ENCODE measurements at regions not wholly inside any gene's neighbourhood (a gene's known extent, or its start where the extent isn't known, plus 50 kb on each side); places are given as distances from the start of the nearest gene placed in this dataset.

DNA sequence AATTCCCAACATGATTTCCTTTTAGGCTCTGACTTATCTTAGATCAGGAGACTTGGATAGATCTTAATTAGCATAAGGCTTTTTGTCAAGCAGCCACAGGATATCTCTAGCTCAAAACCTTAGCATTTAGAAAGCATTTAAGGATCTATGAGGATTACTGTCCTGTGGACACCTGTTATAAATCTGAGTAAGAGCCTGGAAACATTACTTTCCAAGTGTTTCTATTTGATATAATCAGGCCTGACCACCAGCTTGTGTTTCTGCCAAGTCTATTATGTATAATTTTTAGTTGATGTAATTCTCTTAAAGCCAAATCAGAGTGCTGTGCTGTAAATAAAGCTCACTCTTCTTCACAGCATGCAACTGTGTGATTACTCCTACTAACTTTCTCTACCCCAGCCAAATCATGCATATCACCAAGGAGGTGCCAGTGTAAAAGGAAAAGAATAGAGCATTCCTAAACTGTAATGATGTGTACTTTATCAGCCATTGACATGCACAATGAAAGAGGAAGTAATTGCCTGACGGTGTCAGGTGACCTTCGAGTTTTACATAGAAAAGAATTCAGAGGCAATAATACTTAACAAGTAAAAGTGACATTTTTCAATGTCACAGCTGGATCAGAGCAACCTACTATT lies 309.9 kb upstream of the PRMT6 start:
- TF ChIP-seq, protein P1, sequence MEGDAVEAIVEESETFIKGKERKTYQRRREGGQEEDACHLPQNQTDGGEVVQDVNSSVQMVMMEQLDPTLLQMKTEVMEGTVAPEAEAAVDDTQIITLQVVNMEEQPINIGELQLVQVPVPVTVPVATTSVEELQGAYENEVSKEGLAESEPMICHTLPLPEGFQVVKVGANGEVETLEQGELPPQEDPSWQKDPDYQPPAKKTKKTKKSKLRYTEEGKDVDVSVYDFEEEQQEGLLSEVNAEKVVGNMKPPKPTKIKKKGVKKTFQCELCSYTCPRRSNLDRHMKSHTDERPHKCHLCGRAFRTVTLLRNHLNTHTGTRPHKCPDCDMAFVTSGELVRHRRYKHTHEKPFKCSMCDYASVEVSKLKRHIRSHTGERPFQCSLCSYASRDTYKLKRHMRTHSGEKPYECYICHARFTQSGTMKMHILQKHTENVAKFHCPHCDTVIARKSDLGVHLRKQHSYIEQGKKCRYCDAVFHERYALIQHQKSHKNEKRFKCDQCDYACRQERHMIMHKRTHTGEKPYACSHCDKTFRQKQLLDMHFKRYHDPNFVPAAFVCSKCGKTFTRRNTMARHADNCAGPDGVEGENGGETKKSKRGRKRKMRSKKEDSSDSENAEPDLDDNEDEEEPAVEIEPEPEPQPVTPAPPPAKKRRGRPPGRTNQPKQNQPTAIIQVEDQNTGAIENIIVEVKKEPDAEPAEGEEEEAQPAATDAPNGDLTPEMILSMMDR (IDR thresholded peaks at IDR 0.05), result no peak
- no peak for TF ChIP-seq ZFX (IDR thresholded peaks at IDR 0.05; ENCODE audit: borderline replicate concordance)
